GM12878 (cell line): ENCODE measurements at regions not wholly inside any gene's neighbourhood (a gene's known extent, or its start where the extent isn't known, plus 50 kb on each side); places are given as distances from the start of the nearest gene placed in this dataset.

Source experiments
- ATAC-seq: fragments of 200-7000 bp; cut with Tn5 transposase; 3 replicates; pipeline ENCODE4 v1.9.1; 2020; ENCODE audit warnings: mild to moderate bottlenecking, moderate library complexity
- BruUV-seq: library from RNA; stranded (reverse); fragments of 400-500 nt; replicated peaks from 2 replicates; lab custom pipeline; 2021; lab: Mats Ljungman, UMichigan
- CTCF ChIA-PET: fragments of 300-600 bp; sonication (Branson Sonifier 250); formaldehyde crosslinking; extraction: SDS; loops from one replicate; lab custom pipeline; 2021; ENCODE audit warnings: inconsistent platforms; lab: Yijun Ruan, JAX
- POLR2A ChIA-PET: fragments of 350-600 bp; formaldehyde crosslinking; extraction: SDS; loops from one replicate; lab custom pipeline; 2021; ENCODE audit warnings: inconsistent platforms; lab: Charles Lee
- RAD21 ChIA-PET: fragments of 300-600 bp; sonication (Branson Sonifier 250); formaldehyde crosslinking; loops from one replicate; lab custom pipeline; 2023; ENCODE audit warnings: antibody characterized with exemption; ENCODE audit not compliant: unreplicated experiment; lab: Charles Lee
- SMC1A ChIA-PET: fragments of 300-600 bp; sonication (Branson Sonifier 250); formaldehyde crosslinking; loops from one replicate; lab custom pipeline; 2023; ENCODE audit not compliant: unreplicated experiment, uncharacterized antibody; lab: Charles Lee
- DNase-seq: peaks from one replicate; pipeline ENCODE4 v3.0.0-alpha.2; 2011; ENCODE audit warnings: low read depth, low spot score
- FAIRE-seq: peaks from 3 replicates; lab custom pipeline; 2011; peaks lifted over from hg19 to GRCh38; lab: Jason Lieb, UNC
- H2AFZ ChIP-seq: 2 replicates; pipeline ENCODE4 v1.6.0; 2011; ENCODE audit warnings: low read depth, low read length, control low read depth; ENCODE audit not compliant: control insufficient read depth
- H3K27ac ChIP-seq: 2 replicates; pipeline ENCODE4 v1.5.1; 2011; ENCODE audit warnings: control low read depth; ENCODE audit not compliant: control insufficient read depth, insufficient read depth
- H3K27me3 ChIP-seq, 2 experiments: replicated peaks in 1 of 2; 2 replicates each; pipeline versions ENCODE4 v1.6.0 to v1.6.1; 2011; ENCODE audit warnings: low read length in 1 of 2; ENCODE audit not compliant: control insufficient read depth in 2 of 2, insufficient read depth in 2 of 2
- H3K36me3 ChIP-seq, 2 experiments: 2 replicates each; pipeline ENCODE4 v1.5.1; 2011; ENCODE audit warnings: low read length in 1 of 2; ENCODE audit not compliant: control insufficient read depth in 2 of 2, insufficient read depth in 2 of 2
- H3K4me1 ChIP-seq: 2 replicates; pipeline ENCODE4 v1.6.1; 2011; ENCODE audit warnings: mild to moderate bottlenecking, low read length, moderate library complexity, mixed read lengths; ENCODE audit not compliant: control insufficient read depth, insufficient read depth
- H3K4me2 ChIP-seq: 2 replicates; pipeline ENCODE4 v1.6.0; 2011; ENCODE audit warnings: control low read depth; ENCODE audit not compliant: control insufficient read depth, insufficient read depth
- H3K4me3 ChIP-seq: fragments of 200-600 bp; sonication (generic); 2 replicates; pipeline ENCODE4 v1.5.1; 2016
- H3K79me2 ChIP-seq: 2 replicates; pipeline ENCODE4 v1.6.0; 2011; ENCODE audit warnings: low read length; ENCODE audit not compliant: control insufficient read depth, insufficient read depth
- H3K9ac ChIP-seq: 2 replicates; pipeline ENCODE4 v1.8.0; 2011; ENCODE audit warnings: low read length, control low read depth, mixed read lengths; ENCODE audit not compliant: control insufficient read depth, insufficient read depth
- H3K9me3 ChIP-seq: replicated peaks from 3 replicates; pipeline ENCODE4 v1.5.1; 2011; ENCODE audit warnings: mild to moderate bottlenecking, low read length; ENCODE audit not compliant: control insufficient read depth, insufficient read depth
- H4K20me1 ChIP-seq: 2 replicates; pipeline ENCODE4 v1.6.0; 2011; ENCODE audit not compliant: control insufficient read depth, insufficient read depth
- ASH2L ChIP-seq: fragments of 300-600, 200-600 bp; sonication (generic); IDR thresholded peaks from 2 replicates; pipeline ENCODE4 v1.6.1; 2017; ENCODE audit warnings: low read depth, mild to moderate bottlenecking, borderline replicate concordance
- ATF3 ChIP-seq: IDR thresholded peaks from 2 replicates; pipeline ENCODE4 v1.6.1; 2011; ENCODE audit warnings: low read depth, mild to moderate bottlenecking, low read length, moderate library complexity, borderline replicate concordance; ENCODE audit errors: extremely low read depth
- EGR1 ChIP-seq, 2 experiments: IDR thresholded peaks; 1 replicate in 1 of 2; 2 replicates in 1 of 2; pipeline ENCODE4 v1.6.1; 2011 to 2012; ENCODE audit warnings: low read depth in 2 of 2, low read length in 2 of 2, borderline replicate concordance in 1 of 2, mild to moderate bottlenecking in 1 of 2, moderate library complexity in 1 of 2
- EP300 ChIP-seq, 2 experiments: fragments of 150-350 bp in 1 of 2; IDR thresholded peaks; 2 replicates each; pipeline ENCODE4 v1.6.1; 2011 to 2012; ENCODE audit warnings: low read depth in 2 of 2, low read length in 2 of 2, borderline replicate concordance in 1 of 2, improper control_type of control experiment in 1 of 2, inconsistent platforms in 1 of 2; ENCODE audit not compliant: control insufficient read depth in 1 of 2
- ESRRA ChIP-seq: IDR thresholded peaks from 2 replicates; pipeline ENCODE4 v1.6.1; 2012; ENCODE audit warnings: mild to moderate bottlenecking, low read length, improper control_type of control experiment
- IRF3 ChIP-seq: fragments of 450-650 bp; IDR thresholded peaks from 2 replicates; pipeline ENCODE4 v1.6.1; 2014; ENCODE audit warnings: mild to moderate bottlenecking
- JUNB ChIP-seq: IDR thresholded peaks from 2 replicates; pipeline ENCODE4 v1.6.1; 2016; ENCODE audit warnings: antibody characterized with exemption, mild to moderate bottlenecking
- LARP7 ChIP-seq: fragments of 450-650 bp; IDR thresholded peaks from 2 replicates; pipeline ENCODE4 v1.6.1; 2017; ENCODE audit warnings: mild to moderate bottlenecking
- PML ChIP-seq: IDR thresholded peaks from 2 replicates; pipeline ENCODE4 v1.6.1; 2012; ENCODE audit warnings: low read length, inconsistent platforms
- RCOR1 ChIP-seq: conservative IDR thresholded peaks from 2 replicates; pipeline ENCODE4 v1.6.1; 2012; ENCODE audit warnings: low read depth, low read length, improper control_type of control experiment
- SREBF2 ChIP-seq: IDR thresholded peaks from 2 replicates; pipeline ENCODE4 v1.6.1; 2012; ENCODE audit warnings: mild to moderate bottlenecking, low read length
- WGBS: methylation state at CpG from one replicate; pipeline ENCODE4 v1.1.6; 2016; ENCODE audit warnings: low lambda C conversion rate; ENCODE audit not compliant: insufficient replicate concordance, insufficient coverage; ENCODE audit errors: missing lambda C conversion rate; 5-methylcytosine and 5-hydroxymethylcytosine counted together
- in situ Hi-C: fragments of 300-500 bp; cut with MboI; formaldehyde crosslinking; loops from 9 replicates; pipeline ENCODE4 v1.14.3; 2018; ENCODE audit warnings: mixed read lengths
- intact Hi-C: fragments of 100-400 bp; cut with micrococcal nuclease; formaldehyde crosslinking; loops from one replicate; pipeline ENCODE4 v1.14.2; 2022; ENCODE audit not compliant: unreplicated experiment
- TF ChIP-seq, protein P1 (sequence below): IDR thresholded peaks from 2 replicates; pipeline ENCODE4 v1.6.1; 2012; ENCODE audit warnings: low read depth, low read length, improper control_type of control experiment
- TF ChIP-seq, protein P2 (sequence below): fragments of 450-650 bp; IDR thresholded peaks from 2 replicates; pipeline ENCODE4 v1.6.1; 2017; ENCODE audit warnings: antibody characterized with exemption, mild to moderate bottlenecking, moderate library complexity

- H3K4me3 ChIP-seq: no peak overlapping the region
- DNase-seq (no peak), FAIRE-seq (no peak), ATAC-seq (no peak)
- TF ChIP-seq EP300 (IDR thresholded peaks at IDR 0.05; ENCODE audit: borderline replicate concordance in 1 of 2, control insufficient read depth in 1 of 2, low read depth in 2 of 2, low read length in 2 of 2): no peak
- no peak for TF ChIP-seq RCOR1
- TF ChIP-seq IRF3: no peak
- no peaks in the 10 kb centered on the region for H3K4me1 ChIP-seq
- H2AFZ ChIP-seq: no peak overlapping the region
- SMC1A ChIA-PET: interaction anchor here (0.9 kb wide), 1 partner anchor 58 kb away, joined by 3 read pairs; no protein-coding TSS in a partner anchor
- H3K9me3 ChIP-seq: no peaks in the 10 kb centered on the region
- intact Hi-C loops: no loop called here
- POLR2A ChIA-PET: no interaction called here
- 16% methylated on average over 2 of the region's 2 CpGs for WGBS
- RAD21 ChIA-PET: no interaction called here
- no peaks in the 10 kb centered on the region for H3K27me3 ChIP-seq
- no peaks in the 10 kb centered on the region for H4K20me1 ChIP-seq
- in situ Hi-C loops: no loop called here
- no peak overlapping the region for H3K9ac ChIP-seq
- BruUV-seq: no TSS peak
- CTCF ChIA-PET: interaction anchor here (1.1 kb wide), 1 partner anchor 41 kb away, joined by 3 read pairs; no protein-coding TSS in a partner anchor
- no peak overlapping the region for H3K27ac ChIP-seq
- H3K4me2 ChIP-seq: no peak overlapping the region
- no peaks in the 10 kb centered on the region for H3K79me2 ChIP-seq
- H3K36me3 ChIP-seq: no peaks in the 10 kb centered on the region
These were observed 313.6 kb downstream of the OLFM3 start for GRCh38 chr1:101683136-101683535.

GRCh38 chr1:101683561-101683960, 313.2 kb downstream of the OLFM3 start:
- FAIRE-seq: no peak
- SMC1A ChIA-PET: interaction anchor here (0.5 to 0.9 kb wide), 2 partner anchors 58 to 239 kb away, joined by 3 read pairs; no protein-coding TSS in a partner anchor
- in situ Hi-C loops: no loop called here
- TF ChIP-seq ESRRA: no peak
- TF ChIP-seq SREBF2: no peak
- TF ChIP-seq, protein P1, sequence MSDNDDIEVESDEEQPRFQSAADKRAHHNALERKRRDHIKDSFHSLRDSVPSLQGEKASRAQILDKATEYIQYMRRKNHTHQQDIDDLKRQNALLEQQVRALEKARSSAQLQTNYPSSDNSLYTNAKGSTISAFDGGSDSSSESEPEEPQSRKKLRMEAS: no peak
- TF ChIP-seq LARP7: no peak
- TF ChIP-seq JUNB: no peak
- no peak for TF ChIP-seq PML
- TF ChIP-seq, protein P2, sequence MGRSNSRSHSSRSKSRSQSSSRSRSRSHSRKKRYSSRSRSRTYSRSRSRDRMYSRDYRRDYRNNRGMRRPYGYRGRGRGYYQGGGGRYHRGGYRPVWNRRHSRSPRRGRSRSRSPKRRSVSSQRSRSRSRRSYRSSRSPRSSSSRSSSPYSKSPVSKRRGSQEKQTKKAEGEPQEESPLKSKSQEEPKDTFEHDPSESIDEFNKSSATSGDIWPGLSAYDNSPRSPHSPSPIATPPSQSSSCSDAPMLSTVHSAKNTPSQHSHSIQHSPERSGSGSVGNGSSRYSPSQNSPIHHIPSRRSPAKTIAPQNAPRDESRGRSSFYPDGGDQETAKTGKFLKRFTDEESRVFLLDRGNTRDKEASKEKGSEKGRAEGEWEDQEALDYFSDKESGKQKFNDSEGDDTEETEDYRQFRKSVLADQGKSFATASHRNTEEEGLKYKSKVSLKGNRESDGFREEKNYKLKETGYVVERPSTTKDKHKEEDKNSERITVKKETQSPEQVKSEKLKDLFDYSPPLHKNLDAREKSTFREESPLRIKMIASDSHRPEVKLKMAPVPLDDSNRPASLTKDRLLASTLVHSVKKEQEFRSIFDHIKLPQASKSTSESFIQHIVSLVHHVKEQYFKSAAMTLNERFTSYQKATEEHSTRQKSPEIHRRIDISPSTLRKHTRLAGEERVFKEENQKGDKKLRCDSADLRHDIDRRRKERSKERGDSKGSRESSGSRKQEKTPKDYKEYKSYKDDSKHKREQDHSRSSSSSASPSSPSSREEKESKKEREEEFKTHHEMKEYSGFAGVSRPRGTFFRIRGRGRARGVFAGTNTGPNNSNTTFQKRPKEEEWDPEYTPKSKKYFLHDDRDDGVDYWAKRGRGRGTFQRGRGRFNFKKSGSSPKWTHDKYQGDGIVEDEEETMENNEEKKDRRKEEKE: no peak
- TF ChIP-seq EGR1 (IDR thresholded peaks at IDR 0.05; ENCODE audit: borderline replicate concordance in 1 of 2, low read depth in 2 of 2, low read length in 2 of 2): no peak
- TF ChIP-seq ASH2L: no peak
- no peak for TF ChIP-seq ATF3
- no peak for TF ChIP-seq EP300 (IDR thresholded peaks at IDR 0.05; ENCODE audit: borderline replicate concordance in 1 of 2, control insufficient read depth in 1 of 2, low read depth in 2 of 2, low read length in 2 of 2)

More at GRCh38 chr1:101683561-101683960, 313.2 kb downstream of the OLFM3 start:
- H3K9ac ChIP-seq: no peak overlapping the region
- 58% methylated on average over 3 of the region's 3 CpGs for WGBS
- no peaks in the 10 kb centered on the region for H3K27me3 ChIP-seq
- RAD21 ChIA-PET: no interaction called here
- no peaks in the 10 kb centered on the region for H4K20me1 ChIP-seq
- DNase-seq: no peak
- no TSS peak for BruUV-seq
- H3K9me3 ChIP-seq: no peaks in the 10 kb centered on the region
- no peaks in the 10 kb centered on the region for H3K79me2 ChIP-seq
- ATAC-seq: no peak
- POLR2A ChIA-PET: no interaction called here
- CTCF ChIA-PET: interaction anchor here (0.6 to 1.1 kb wide), 2 partner anchors 42 to 174 kb away, joined by 3 read pairs; no protein-coding TSS in a partner anchor
- no peaks in the 10 kb centered on the region for H3K36me3 ChIP-seq
- H2AFZ ChIP-seq: no peak overlapping the region
- H3K4me3 ChIP-seq: no peak overlapping the region
- no peak overlapping the region for H3K4me2 ChIP-seq
- H3K27ac ChIP-seq: no peak overlapping the region
- no peaks in the 10 kb centered on the region for H3K4me1 ChIP-seq
- intact Hi-C loops: no loop called here
